Stimulated activated CD8-positive, alpha-beta memory T cell treated with anti-CD3 and anti-CD28 coated beads, Interleukin-7, amount 100 ng/mL, for 1 hour (primary cell): ENCODE measurements at regions not wholly inside any gene's neighbourhood (a gene's known extent, or its start where the extent isn't known, plus 50 kb on each side); places are given as distances from the start of the nearest gene placed in this dataset.

Source experiments
- DNase-seq, 2 donors: peaks; one replicate each; pipeline ENCODE4 v3.0.0-alpha.2; 2020; ENCODE audit warnings: low read depth in 2 of 2

DNA sequence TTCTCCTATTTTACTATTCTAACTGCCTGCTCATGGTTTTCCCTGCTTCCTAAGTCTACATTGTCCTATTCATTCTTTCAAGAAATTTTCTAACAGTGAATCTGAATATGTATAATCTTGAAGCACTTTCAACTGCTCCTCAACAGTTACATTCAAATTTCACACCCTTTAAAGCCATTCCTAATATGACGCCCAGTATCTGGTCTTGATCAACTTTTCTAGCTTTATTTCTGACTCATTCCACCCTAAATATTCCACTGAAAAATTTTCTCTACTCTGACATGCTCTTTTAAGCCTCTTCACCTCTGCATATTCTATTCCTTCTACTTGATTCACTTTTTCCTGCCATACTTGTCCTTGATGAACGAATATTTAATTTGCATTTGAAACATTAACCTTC, 1893.9 kb upstream of the PIK3C3 start:
- no peak for DNase-seq

DNA sequence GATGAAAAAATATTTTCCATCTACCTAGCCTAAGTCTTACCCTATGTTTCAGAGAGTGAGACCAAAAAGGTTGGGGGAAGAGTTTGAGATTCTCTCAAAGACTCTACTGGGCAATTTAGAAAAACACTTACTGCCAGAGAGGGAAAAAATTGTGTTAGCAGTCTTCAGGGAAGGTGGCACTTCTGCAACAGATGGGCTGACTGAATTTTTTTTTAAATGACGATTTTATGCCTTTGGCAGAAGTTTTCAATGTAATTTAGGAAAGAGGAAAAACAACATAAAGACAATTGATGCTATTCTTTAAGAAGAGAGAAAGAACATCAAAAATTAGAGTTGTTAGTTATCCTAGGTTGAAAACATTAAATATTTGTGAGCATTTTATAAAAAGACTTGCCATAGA, 1894.5 kb upstream of the PIK3C3 start:
- no peak for DNase-seq

DNA sequence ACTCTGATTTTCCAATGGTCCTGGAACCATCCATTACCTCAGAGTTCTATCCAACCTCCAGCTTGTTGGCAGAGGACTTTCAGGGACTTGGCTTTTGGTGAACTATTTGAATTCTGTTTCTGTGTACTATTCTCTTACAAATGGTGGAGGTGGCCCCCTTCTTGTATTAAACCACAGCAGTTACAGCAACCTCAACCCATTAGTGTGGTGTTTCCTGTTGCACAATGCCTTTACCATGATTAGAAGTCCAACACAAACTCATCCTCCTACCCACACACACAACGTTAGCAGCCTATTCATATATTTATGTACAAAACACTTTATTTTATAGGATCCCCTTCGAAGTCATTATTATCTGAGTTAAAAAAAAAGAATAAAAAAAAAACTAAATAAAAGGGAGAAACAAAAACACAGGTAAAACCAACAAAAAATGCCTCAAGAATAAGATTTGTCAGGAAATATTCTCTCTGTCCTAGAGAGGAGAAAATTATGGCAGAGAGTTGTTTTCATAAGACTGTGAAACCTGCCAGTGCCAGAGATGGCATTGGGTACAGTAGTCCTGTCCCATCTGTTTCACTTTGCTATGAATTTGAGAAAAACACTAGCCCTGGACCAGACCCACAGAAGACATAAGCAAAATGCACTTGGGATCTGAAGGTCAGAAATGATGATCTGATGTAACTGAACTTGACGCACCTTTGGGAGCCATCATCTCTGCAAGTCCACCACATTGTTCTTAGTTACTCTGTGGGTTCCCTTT, 1896.0 kb upstream of the PIK3C3 start:
- no peak for DNase-seq

DNA sequence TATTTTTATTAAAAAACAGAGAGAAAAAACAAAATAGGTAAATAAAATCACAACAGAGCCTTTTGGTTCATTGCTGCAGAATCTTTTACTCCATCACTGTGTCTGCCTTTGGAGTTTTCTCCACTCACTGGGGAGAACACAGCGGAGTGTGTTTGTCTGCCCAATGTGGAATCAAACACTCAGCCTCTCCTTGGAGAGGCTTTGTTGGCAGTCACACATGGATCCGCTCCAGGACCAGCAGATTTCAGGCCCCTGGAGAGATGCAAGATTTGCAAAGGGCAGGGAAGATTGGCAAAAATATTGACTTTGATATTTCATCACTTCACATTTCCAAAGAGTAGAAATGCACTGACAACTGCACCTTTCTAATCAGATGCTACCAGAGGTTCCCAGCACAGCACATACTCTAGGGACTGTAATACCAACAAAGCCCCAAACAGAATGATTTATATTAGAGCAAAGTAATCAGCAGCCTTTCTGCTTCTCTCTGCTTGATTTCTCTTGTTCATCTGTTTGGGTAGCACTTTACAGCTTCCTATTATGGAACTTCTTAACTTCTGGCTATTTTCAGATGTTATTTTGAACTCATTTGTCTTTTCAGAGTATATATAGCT, 1898.8 kb upstream of the PIK3C3 start:
- DNase-seq: no peak

DNA sequence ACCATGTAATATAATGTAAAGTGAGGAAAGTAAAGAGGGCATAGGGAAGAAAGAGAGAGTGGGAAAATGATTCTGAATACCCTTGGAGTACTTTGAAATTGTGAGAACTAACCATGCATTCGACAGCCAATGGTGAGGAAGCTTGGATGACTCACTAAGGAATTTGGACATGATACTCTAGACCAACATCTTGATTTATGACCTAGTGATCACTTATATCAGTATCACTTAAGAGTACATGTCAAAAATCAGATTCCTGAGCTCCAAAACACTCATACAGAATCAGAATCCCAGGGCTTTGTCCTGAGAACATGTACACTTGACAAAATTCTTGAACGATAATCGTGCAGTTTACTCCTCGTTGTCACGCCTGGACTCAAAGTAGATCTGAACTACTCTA, 1899.8 kb upstream of the PIK3C3 start:
- no peak for DNase-seq

DNA sequence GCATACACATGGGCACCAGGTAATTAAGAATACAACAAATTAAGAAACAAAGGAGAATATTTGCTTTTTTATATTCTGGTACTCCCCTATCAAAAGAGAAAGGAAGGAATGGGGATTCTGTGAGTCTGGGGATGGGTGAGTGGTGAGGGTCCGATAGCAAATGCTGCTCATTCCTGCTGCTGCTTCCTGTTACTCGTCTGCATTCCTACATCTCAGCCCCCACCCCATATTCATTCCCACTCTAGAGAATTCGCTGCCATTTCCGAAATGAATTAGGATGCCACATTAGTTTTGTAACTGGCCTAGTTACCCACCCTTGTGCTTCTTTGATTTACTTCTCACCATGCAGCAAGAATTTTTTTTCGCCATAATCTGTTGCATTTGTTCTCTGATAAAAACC, 1905.3 kb upstream of the PIK3C3 start:
- no peak for DNase-seq

DNA sequence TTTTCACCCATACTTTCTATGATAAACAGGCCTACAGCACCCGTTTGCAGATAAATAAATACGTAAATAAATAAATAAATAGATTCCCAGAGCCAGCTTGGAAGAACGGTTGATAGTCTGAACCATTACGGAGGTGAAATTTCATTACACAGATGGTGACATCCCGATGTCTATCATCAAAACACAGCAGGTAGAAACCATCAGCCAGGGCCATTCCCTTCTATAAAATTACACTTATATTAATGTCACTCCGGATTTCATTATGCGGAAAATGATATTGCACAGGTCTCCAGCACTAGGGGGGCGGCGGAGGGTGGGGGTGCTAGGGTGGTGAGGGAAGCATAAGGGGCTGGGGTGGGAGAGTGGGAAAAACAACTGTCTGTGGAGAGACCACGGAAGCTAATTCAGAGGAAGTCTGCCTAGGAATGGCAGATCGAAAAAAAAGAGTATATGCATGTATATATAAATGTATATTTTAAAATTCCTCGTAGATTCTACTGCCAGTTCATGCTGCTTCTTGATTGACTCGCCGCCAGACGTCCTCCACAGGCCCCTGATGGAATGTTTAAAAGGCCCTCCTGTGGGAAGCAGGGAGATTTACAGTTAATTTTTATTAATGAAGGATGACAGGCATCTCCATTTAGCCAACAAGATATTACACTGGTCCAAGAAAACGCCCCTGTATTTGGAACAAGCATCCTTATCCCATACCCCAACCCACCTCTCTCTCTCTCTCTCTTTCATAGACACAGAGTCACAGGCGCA, 1906.0 kb upstream of the PIK3C3 start:
- DNase-seq: no peak

DNA sequence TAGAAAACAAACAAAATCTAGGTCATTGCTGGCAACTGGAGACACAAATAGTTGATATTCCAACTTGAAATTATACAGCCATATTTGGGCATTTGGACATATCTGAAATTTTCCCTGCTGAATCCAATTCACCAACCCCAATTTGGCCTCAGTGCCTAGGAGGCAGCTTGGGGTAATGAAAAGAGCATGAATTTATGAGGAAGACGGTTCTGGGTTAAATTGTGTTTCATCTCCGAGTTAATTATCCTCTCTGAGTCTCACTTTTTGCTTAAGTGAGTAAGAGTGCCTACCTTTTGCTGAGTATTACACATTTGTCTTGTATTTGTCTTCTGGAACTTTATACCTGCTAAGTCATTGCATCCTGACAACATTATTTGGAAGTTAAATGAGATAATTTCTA, 1906.8 kb upstream of the PIK3C3 start:
- DNase-seq: no peak

DNA sequence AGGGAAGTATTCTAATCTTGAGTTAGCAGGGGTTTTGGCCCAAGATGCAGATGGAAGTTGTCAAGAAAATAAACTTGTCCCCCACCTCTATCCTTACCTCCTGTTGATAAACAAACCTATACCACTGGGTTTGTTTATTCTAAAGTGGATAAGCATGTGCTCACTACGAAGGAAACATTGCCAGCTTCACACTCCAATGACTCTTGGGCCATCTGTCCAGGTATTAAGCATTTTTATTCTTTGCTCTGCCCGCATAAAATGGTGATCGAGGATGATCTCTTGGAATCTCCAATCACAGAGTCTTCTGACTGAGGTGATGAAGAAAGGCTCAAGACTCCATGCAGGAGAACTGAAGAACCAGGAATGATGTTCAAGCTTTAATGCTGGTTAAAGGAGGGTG, 1908.4 kb upstream of the PIK3C3 start:
- no peak for DNase-seq

DNA sequence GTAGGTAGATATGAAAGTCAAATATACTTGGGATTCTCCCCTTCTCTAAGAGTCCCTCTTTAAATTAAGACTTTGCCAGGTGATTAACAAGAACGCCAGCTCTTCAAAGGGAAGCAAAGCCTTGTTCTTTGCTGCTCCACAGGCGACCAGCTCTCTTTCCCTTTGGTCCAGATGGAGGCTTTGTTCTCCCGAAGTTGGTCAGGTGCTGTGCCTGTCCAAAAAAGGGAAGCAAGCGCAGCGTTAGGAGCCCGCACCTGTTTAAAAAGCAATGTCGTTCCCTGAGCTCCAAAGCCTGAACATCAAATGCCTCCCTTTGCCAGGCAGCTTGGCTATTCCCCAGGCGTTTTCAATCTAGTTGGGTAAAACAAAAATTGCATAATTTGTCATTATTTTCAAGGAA, 1913.1 kb upstream of the PIK3C3 start:
- no peak for DNase-seq

DNA sequence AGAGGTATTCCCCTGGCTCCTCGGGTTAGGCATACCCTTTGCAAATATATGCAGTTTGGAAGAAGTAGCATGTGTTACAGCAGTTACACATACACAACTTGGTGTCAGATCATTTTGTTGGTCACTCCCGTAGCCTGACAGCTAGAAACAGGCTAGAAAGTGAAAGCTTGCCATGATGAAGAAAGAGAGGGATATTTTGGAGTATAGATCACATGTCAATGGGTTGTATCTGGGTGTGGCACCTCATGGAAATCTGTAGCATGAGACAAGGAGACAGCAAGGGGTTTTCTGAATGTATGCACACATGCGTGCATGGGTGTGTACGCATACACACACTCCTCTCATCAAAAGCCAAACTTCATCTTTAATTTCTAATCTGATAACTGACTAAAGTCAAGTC, 1914.5 kb upstream of the PIK3C3 start:
- no peak for DNase-seq

DNA sequence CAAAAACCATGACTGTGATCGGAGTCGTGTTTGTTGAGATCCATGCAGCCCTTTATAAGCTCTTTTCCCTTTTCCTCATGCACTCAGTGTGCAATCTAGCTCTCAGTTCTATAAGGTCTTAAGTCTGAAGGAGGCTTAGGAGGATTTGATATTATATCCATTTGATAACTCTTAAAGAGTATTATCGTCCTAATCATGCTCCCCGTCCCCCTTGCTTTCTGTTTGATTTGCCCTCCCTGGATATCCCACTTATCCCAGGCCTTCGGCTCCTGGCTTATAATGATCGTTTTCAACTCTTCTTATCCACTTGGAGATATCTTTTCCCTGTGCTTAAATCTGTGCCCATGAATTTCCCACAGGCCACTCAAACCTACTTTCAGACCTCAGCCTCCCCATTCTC, 1917.7 kb upstream of the PIK3C3 start:
- DNase-seq: no peak

DNA sequence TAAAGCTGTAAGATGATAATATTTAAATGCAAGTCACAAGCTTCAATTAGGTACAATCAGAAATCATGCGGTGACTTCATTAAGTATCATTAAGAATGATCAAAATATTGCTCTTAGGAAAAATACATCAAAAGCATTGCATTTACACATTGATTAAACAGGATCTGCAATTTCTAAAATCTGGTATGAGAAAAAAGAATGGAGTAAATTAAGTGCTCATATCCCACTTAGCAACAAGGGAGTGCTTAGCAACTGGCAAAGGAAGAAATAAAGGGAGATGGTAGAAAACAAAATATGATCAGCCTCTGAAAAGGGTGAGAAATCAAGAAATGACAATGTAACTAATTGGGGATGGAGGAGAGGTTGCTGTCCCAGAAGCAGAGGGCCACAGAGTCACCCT, 1918.2 kb upstream of the PIK3C3 start:
- DNase-seq: no peak

DNA sequence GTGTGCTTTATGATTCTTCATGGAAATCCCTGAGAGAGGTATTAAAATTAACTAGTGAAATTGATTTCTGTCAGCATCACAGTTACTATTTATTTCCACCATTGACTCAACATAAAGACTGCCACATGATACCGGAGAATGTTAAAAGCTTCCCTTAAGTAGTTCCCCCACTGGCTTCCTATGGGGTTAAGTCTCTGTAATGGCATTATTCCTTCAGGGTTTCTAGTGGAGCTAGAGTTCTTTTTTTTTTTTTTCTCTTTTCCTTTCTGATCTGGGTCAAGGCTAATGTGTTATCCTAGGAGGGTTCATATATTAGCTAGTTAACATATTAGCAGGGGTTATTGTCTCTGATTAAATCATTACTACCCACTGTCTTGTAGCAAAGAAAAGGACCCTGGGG, 1919.1 kb upstream of the PIK3C3 start:
- no peak for DNase-seq

DNA sequence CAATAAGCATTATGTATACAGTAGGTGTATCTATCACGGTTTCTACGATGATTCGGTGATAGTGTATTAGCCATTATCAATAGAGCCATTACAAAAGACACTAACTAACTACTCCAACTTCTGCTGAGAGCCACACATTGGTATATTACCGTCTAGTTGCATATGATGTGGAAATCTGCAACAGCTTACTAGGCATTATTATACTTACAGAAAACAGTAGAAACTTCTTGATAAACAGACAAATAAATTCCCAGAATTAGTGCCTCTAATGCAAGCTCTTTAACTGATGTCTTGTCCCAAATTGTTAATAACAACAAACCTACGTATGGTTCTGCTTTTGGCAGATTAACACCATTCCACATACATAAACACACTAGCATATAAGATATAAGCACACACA, 1923.0 kb upstream of the PIK3C3 start:
- DNase-seq: no peak

DNA sequence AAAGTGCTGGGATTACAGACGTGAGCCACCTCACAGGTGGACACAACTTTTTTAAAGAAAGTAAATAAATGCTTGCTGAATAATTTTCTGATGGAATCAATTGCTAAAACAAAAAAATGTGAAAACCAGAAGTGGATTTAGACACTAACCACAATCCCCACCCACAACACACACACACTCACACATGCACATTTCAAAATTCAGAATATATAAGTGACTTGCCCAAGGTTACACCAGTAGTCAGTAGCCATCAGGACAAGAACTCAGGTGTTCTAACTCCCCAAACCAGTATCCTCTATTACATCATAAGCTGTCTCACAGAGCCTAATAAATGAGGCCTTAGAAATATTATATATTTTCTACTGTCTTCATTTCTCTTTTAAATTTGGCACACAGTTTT, 1923.6 kb upstream of the PIK3C3 start:
- no peak for DNase-seq

DNA sequence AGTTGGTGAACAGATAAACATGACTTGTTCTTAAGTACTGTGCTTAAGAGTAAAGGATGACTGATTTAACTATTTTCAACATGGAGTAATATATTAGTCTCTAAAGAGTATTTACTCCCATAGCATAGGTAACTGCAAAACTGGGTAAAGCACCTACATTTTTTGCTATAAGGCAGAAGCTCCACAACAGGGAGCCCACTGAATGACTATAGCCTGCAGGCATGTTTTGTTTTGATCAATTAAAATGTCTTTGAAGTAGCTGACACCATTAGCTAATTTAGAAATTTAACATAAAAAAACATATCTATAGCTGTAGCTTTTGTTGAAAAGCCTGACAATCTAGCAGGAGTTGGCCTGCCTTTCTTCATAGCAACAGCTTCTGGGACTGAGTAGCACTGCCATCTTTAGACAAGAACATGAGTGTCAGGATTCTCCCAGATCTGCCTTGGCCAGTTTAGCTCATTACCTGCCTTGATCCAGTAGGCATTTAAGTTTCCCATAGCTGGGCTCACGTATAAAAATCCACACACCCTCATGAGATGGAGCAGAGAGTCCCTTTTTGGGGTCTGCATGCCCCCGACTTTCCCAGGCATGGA, 1935.1 kb upstream of the PIK3C3 start:
- no peak for DNase-seq

DNA sequence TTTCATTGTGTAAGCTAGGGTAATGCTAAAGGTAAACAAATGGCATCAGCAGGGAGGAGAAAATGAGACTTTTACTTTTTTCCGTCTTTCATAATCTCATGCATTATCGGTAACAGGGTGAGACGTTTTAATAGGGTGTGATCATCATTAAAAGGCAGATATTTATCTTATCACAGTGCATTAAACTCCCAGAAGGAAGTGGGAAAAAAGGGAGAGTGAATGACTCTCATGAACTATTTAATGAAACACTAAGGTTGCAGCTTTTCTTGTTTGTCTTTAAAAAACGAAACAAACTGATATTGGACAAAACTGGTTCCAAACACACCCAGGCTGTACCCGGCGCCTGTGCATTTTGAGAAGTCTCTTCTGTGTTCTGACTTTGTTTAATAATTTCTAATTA, 1936.8 kb upstream of the PIK3C3 start:
- DNase-seq: no peak

DNA sequence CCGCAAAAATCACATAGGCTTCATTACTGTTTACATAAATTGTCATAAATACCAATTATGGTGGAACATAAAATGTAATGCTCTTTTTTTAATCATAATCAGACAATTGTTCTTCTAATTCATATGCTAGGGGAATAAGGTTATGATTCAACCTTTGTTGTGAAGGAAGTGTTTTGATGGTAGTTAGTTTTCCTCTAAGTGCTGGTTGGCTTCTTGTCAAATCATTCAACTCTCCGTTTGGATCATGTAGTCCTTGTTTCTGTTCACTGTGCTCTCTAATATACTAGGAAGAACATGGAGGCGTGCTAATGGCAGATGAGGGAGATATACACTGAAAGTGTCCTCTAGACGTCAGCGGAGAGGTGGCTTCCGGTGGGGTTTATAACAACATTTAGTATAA, 1938.0 kb upstream of the PIK3C3 start:
- DNase-seq: no peak

DNA sequence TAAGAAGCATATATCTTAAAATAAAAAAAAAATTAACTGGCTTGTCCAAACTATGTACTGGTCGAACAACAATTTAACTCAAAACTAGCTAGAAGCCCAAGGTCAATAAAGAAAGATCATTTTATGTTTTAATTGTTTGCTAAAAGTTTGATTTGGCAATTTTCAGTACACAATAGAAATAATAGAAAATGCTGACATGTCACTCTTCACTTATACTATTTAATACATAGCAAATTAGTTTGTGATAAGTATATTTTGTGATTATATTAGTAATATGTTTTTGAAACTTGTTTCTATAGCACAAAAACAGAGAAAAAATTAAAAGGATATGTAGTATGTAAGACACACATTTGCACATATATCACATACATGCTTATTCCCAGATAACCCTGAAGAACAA, 1938.6 kb upstream of the PIK3C3 start:
- no peak for DNase-seq

DNA sequence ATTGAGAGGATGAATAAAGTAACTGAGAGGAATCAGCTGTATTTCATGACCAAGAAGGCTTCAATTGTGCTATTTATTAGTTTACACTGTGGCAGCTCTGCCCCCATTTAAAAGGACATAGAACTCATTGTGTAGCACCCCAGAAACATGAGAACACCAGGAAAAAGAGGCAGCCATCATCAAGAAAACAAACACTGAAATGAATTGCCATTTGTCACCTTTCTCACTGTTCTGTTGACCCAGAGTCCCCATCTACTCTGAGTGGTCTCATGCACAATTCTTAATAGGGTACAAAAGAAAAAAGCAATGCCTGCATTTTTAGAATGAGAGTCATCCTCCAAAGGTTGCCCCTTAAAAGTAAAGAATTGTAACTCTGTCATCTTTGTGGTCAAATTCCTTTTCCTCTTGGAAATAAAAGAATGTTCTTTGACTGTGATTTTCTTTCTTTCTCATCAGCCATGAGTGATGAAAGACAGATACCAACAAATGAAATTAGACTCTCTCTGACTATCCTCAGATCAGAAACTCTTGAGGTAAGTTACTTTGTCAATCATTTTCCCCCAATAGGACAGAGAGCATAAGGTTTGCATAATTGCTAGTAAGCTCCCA, 1941.9 kb upstream of the PIK3C3 start:
- no peak for DNase-seq

DNA sequence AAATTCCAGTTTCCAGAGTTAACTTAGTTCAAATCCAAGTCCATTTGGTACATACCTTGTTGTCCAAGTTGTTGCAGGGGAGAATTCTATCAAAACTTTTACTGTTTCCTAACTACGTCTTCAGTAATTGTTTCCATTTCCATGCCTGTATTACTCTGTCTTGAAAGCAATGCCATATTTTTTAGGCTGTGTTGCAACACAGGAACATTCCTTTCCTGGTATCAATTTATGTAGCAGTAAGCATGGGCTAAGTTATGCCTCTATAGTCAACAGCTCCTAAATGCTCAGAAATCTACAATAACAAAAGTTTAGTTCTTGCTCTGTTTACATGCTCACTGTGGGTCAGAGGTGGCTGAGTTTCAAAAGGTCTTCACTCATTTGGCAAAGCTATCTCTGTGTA, 1943.8 kb upstream of the PIK3C3 start:
- DNase-seq: no peak
